ENCODE measurements at regions not wholly inside any gene's neighbourhood (a gene's known extent, or its start where the extent isn't known, plus 50 kb on each side); places are given as distances from the start of the nearest gene placed in this dataset.

- DNase-seq = no peak
Measured at GRCh38 chr10:53009961-53010907, 237.7 kb upstream of the MBL2 start.

- no peak for DNase-seq
Measured at GRCh38 chr10:53007527-53007842, 234.9 kb upstream of the MBL2 start.

GRCh38 chr10:53006663-53007526, 234.3 kb upstream of the MBL2 start:
- DNase-seq = no peak

- no peak for DNase-seq
Measured at GRCh38 chr10:53005612-53006345, 233.2 kb upstream of the MBL2 start.

GRCh38 chr10:53003094-53003493, 230.5 kb upstream of the MBL2 start:
- DNase-seq = no peak

- no peak for DNase-seq
Measured at GRCh38 chr10:52999681-53000080, 227.1 kb upstream of the MBL2 start.

- no peak for DNase-seq
Measured at GRCh38 chr10:52999258-52999657, 226.7 kb upstream of the MBL2 start.

GRCh38 chr10:52997007-52997406, 224.4 kb upstream of the MBL2 start:
- no peak for DNase-seq

- no peak for DNase-seq
Measured at GRCh38 chr10:52994370-52994769, 221.8 kb upstream of the MBL2 start.

GRCh38 chr10:52993109-52993508, 220.5 kb upstream of the MBL2 start:
- DNase-seq = no peak

GRCh38 chr10:52992567-52992966, 220.0 kb upstream of the MBL2 start:
- no peak for DNase-seq

- no peak for DNase-seq
Measured at GRCh38 chr10:52988923-52989322, 216.3 kb upstream of the MBL2 start.

- DNase-seq = no peak
Measured at GRCh38 chr10:52986125-52986524, 213.5 kb upstream of the MBL2 start.

- no peak for DNase-seq
Measured at GRCh38 chr10:52984169-52984568, 211.6 kb upstream of the MBL2 start.

GRCh38 chr10:52979295-52979990, 206.9 kb upstream of the MBL2 start:
- DNase-seq = no peak

GRCh38 chr10:52977581-52977980, 205.0 kb upstream of the MBL2 start:
- DNase-seq = no peak

GRCh38 chr10:52967806-52968795, 195.5 kb upstream of the MBL2 start:
- no peak for DNase-seq

GRCh38 chr10:52966904-52967303, 194.3 kb upstream of the MBL2 start:
- no peak for DNase-seq

- no peak for DNase-seq
Measured at GRCh38 chr10:52965938-52966401, 193.4 kb upstream of the MBL2 start.

- DNase-seq = no peak
Measured at GRCh38 chr10:52965509-52965908, 192.9 kb upstream of the MBL2 start.

Measured in nucleus accumbens (tissue), 56 donors.